GM12892 (cell line): ENCODE measurements at regions not wholly inside any gene's neighbourhood (a gene's known extent, or its start where the extent isn't known, plus 50 kb on each side); places are given as distances from the start of the nearest gene placed in this dataset.

Experiments used
- POLR2A ChIP-seq: IDR thresholded peaks from 2 replicates; pipeline ENCODE4 v1.6.1; 2011; ENCODE audit warnings: low read depth, low read length, control low read depth
- POLR2AphosphoS5 ChIP-seq: IDR thresholded peaks from 2 replicates; pipeline ENCODE4 v1.6.1; 2011; ENCODE audit warnings: low read depth, low read length, control low read depth
- TAF1 ChIP-seq: IDR thresholded peaks from 2 replicates; pipeline ENCODE4 v1.6.1; 2011; ENCODE audit warnings: low read depth, mild to moderate bottlenecking, control low read depth, low read length, borderline replicate concordance

DNA sequence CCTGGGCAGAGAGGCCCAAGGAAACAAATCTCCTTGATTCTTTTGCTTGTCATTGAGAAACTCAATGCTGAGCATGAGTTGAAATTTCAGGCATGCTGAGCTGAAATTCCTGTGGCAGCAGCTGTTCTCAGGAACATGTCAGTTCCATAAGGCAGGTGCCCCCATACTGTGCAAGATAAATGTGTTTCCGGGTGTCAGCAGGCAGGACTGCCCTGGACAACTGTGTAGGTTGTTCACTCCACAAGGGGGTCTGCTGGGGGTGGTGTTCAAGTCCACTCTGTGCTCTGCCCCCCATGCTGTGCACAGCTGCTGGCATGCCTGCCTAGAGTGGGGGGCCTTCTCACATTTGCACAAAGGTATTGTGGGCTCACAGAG, 133.7 kb downstream of the CTTN start:
- TF ChIP-seq POLR2AphosphoS5 (no peak), TAF1 (no peak), POLR2A (no peak)
